B cell (primary cell): ENCODE measurements at regions not wholly inside any gene's neighbourhood (a gene's known extent, or its start where the extent isn't known, plus 50 kb on each side); places are given as distances from the start of the nearest gene placed in this dataset.

Experiments
- ATAC-seq: fragments of 200-7000 bp; cut with Tn5 transposase; one replicate; pipeline ENCODE4 v1.10.0; 2021; ENCODE audit warnings: low read depth, mild to moderate bottlenecking, moderate number of reproducible peaks, moderate library complexity
- CTCF ChIA-PET: fragments of 350-600 bp; sonication (Branson Sonifier 250); formaldehyde crosslinking; loops from one replicate; lab custom pipeline; 2021; ENCODE audit warnings: antibody characterized with exemption, inconsistent platforms; lab: Charles Lee
- POLR2A ChIA-PET: fragments of 350-600 bp; sonication (Branson Sonifier 250); formaldehyde crosslinking; loops from one replicate; lab custom pipeline; 2021; ENCODE audit warnings: antibody characterized with exemption; lab: Charles Lee
- DNase-seq: peaks from one replicate; pipeline ENCODE4 v3.0.0; 2013
- H2AFZ ChIP-seq: 2 replicates; pipeline ENCODE4 v1.6.1; 2012; ENCODE audit warnings: mild to moderate bottlenecking, low read depth, low read length; ENCODE audit not compliant: insufficient read depth, poor library complexity, severe bottlenecking
- H3K27ac ChIP-seq, 2 donors: 1 replicate in 1 of 2; 2 replicates in 1 of 2; pipeline ENCODE4 v1.5.1; 2012 to 2013; ENCODE audit warnings: low read length in 2 of 2, mild to moderate bottlenecking in 2 of 2, moderate library complexity in 1 of 2
- H3K27me3 ChIP-seq, 4 experiments: fragments of 200-600 bp in 1 of 4; sonication (generic) in 1 of 4; replicated peaks in 1 of 4; 1 replicate in 2 of 4; 2 replicates in 2 of 4; pipeline versions ENCODE4 v1.6.1 to v1.7.0; 2013 to 2016; ENCODE audit warnings: low read length in 3 of 4, mild to moderate bottlenecking in 2 of 4, mixed read lengths in 1 of 4, moderate library complexity in 1 of 4; ENCODE audit not compliant: insufficient read depth in 4 of 4, control insufficient read depth in 3 of 4; ENCODE audit errors: control extremely low read depth in 1 of 4
- H3K36me3 ChIP-seq, 2 experiments: replicated peaks in 1 of 2; 1 replicate in 1 of 2; 2 replicates in 1 of 2; pipeline versions ENCODE4 v1.6.1 to v1.7.1; 2013; ENCODE audit warnings: low read length in 1 of 2; ENCODE audit not compliant: insufficient read depth in 2 of 2, control insufficient read depth in 1 of 2; ENCODE audit errors: control extremely low read depth in 1 of 2, extremely low read depth in 1 of 2
- H3K4me1 ChIP-seq, 2 donors: fragments of 200-600 bp in 1 of 2; sonication (generic) in 1 of 2; 1 replicate in 1 of 2; 2 replicates in 1 of 2; pipeline versions ENCODE4 v1.5.1 to v1.6.1; 2013 to 2017; ENCODE audit warnings: low read length in 2 of 2; ENCODE audit not compliant: control insufficient read depth in 2 of 2, insufficient read depth in 2 of 2
- H3K4me2 ChIP-seq: replicated peaks from 2 replicates; pipeline ENCODE3; 2012; ENCODE audit warnings: mild to moderate bottlenecking, low read depth, low read length; ENCODE audit not compliant: poor library complexity, severe bottlenecking
- H3K4me3 ChIP-seq, 5 experiments: fragments of 200-600 bp in 1 of 5; sonication (generic) in 1 of 5; 1 replicate in 3 of 5; 2 replicates in 2 of 5; pipeline versions ENCODE4 v1.5.1 to v1.7.0; 2011 to 2016; ENCODE audit warnings: low read length in 4 of 5, mild to moderate bottlenecking in 4 of 5, low read depth in 2 of 5, control low read depth in 1 of 5, moderate library complexity in 1 of 5; ENCODE audit not compliant: insufficient read depth in 1 of 5; ENCODE audit errors: control extremely low read depth in 1 of 5, extremely low read depth in 1 of 5
- H3K79me2 ChIP-seq: fragments of 200-600 bp; sonication (generic); one replicate; pipeline ENCODE4 v1.6.0; 2016; ENCODE audit warnings: low read length; ENCODE audit not compliant: control insufficient read depth, insufficient read depth
- H3K9ac ChIP-seq: fragments of 200-600 bp; sonication (generic); 2 replicates; pipeline ENCODE4 v1.6.1; 2017; ENCODE audit warnings: mild to moderate bottlenecking, low read length, moderate library complexity
- H3K9me3 ChIP-seq, 3 donors: one replicate each; pipeline versions ENCODE4 v1.6.1 to v1.7.1; 2013; ENCODE audit warnings: low read length in 2 of 3; ENCODE audit not compliant: control insufficient read depth in 2 of 3, insufficient read depth in 1 of 3; ENCODE audit errors: control extremely low read depth in 1 of 3
- H4K20me1 ChIP-seq: 2 replicates; pipeline ENCODE4 v1.6.0; 2012; ENCODE audit warnings: mild to moderate bottlenecking, low read length; ENCODE audit not compliant: insufficient read depth, control insufficient read depth, poor library complexity, severe bottlenecking
- H3K27ac Mint-ChIP-seq: one replicate; pipeline ENCODE4 v1.8.0; 2021; ENCODE audit warnings: mixed read lengths
- H3K27me3 Mint-ChIP-seq: one replicate; pipeline ENCODE4 v1.8.0; 2021; ENCODE audit warnings: mixed read lengths
- H3K4me1 Mint-ChIP-seq: one replicate; pipeline ENCODE4 v1.8.0; 2021; ENCODE audit warnings: mixed read lengths
- H3K4me3 Mint-ChIP-seq: one replicate; pipeline ENCODE4 v1.8.0; 2021; ENCODE audit warnings: mixed read lengths
- H3K9me3 Mint-ChIP-seq: one replicate; pipeline ENCODE4 v1.8.0; 2022; ENCODE audit warnings: mixed read lengths; ENCODE audit not compliant: insufficient read depth
- EZH2 ChIP-seq: IDR thresholded peaks from 2 replicates; pipeline ENCODE4 v1.6.1; 2012; ENCODE audit warnings: borderline replicate concordance, low read depth, mild to moderate bottlenecking, moderate library complexity, low read length; ENCODE audit not compliant: insufficient read depth, poor library complexity, severe bottlenecking
- WGBS: methylation state at CpG from one replicate; pipeline ENCODE4 v1.1.5; 2013; ENCODE audit warnings: missing lambda C conversion rate; ENCODE audit not compliant: insufficient coverage; 5-methylcytosine and 5-hydroxymethylcytosine counted together
- intact Hi-C: fragments of 100-400 bp; cut with micrococcal nuclease; formaldehyde crosslinking; loops from one replicate; pipeline ENCODE4 v1.10.0; 2022
- TF ChIP-seq, protein P1 (sequence below): fragments of 200-600 bp; IDR thresholded peaks from one replicate; pipeline ENCODE4 v1.8.0; 2022; ENCODE audit warnings: antibody characterized with exemption, mild to moderate bottlenecking

DNA sequence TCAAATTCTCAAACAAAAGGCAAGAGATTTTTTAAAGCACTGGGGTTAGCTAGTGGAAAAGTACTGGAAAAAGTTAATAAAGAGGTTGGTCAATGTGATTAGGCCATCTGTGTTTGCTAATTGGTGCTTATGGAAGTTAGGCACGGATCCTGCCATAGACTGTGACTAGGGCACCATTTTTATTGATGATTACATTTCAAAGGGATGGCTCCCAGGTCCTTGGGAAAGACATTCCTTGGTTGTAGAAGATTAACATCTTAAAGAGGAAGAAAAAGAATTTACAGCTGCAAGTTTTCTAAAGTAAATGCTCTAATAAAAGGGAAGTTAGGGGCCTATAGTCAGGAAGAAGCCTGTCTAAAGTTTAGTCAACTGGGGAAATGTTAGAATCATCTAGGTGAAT lies 1183.3 kb downstream of the DTWD2 start:
- DNase-seq: no peak
- Mint-ChIP-seq H3K4me1 (no peaks in the 10 kb centered on the region), H3K9me3 (peaks cover 3% of the 10 kb centered on the region), H3K27ac (no peak overlapping the region), H3K27me3 (no peaks in the 10 kb centered on the region), H3K4me3 (no peak overlapping the region)
- H3K9ac ChIP-seq: no peak overlapping the region
- WGBS: 70% methylated on average over 1 of the region's 1 CpG
- no peaks in the 10 kb centered on the region for H3K36me3 ChIP-seq
- ATAC-seq: no peak
- H4K20me1 ChIP-seq: no peaks in the 10 kb centered on the region
- intact Hi-C loops: no loop called here
- H3K4me2 ChIP-seq: no peak overlapping the region
- H3K4me1 ChIP-seq: no peaks in the 10 kb centered on the region
- ChIA-PET CTCF (no interaction called here), POLR2A (no interaction called here)
- no peak overlapping the region for H2AFZ ChIP-seq
- H3K27me3 ChIP-seq: no peaks in the 10 kb centered on the region
- no peak overlapping the region for H3K27ac ChIP-seq
- H3K9me3 ChIP-seq: no peaks in the 10 kb centered on the region
- TF ChIP-seq, protein P1, sequence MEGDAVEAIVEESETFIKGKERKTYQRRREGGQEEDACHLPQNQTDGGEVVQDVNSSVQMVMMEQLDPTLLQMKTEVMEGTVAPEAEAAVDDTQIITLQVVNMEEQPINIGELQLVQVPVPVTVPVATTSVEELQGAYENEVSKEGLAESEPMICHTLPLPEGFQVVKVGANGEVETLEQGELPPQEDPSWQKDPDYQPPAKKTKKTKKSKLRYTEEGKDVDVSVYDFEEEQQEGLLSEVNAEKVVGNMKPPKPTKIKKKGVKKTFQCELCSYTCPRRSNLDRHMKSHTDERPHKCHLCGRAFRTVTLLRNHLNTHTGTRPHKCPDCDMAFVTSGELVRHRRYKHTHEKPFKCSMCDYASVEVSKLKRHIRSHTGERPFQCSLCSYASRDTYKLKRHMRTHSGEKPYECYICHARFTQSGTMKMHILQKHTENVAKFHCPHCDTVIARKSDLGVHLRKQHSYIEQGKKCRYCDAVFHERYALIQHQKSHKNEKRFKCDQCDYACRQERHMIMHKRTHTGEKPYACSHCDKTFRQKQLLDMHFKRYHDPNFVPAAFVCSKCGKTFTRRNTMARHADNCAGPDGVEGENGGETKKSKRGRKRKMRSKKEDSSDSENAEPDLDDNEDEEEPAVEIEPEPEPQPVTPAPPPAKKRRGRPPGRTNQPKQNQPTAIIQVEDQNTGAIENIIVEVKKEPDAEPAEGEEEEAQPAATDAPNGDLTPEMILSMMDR: no peak
- TF ChIP-seq EZH2: no peak
- no peaks in the 10 kb centered on the region for H3K79me2 ChIP-seq
- H3K4me3 ChIP-seq: no peak overlapping the region

DNA sequence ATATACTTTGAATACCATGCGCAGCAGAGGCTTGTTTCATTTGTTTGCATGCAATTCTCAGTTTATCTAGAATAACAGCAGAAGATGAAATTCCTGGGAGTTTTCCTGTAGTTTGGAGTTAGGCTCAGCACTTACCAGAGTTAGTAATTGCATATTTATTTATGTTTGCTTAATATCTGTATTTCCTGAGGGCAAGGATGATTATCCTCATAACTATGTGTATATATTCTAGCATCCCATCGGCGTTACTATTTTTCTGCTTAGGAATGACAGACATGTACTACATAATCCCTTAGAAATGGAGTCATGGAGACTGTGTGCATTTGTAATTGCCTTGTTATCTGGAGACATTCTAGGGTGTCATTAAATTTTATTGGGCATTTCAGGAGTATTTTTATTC lies 1184.8 kb downstream of the DTWD2 start:
- Histone ChIP-seq H3K4me2 (no peak overlapping the region), H3K4me3 (no peak overlapping the region), H3K27ac (no peak overlapping the region), H4K20me1 (no peaks in the 10 kb centered on the region), H3K79me2 (no peaks in the 10 kb centered on the region), H3K4me1 (no peaks in the 10 kb centered on the region), H2AFZ (no peak overlapping the region), H3K9me3 (no peaks in the 10 kb centered on the region), H3K27me3 (no peaks in the 10 kb centered on the region), H3K9ac (no peak overlapping the region), H3K36me3 (no peaks in the 10 kb centered on the region)
- Mint-ChIP-seq H3K9me3 (peaks cover 3% of the 10 kb centered on the region), H3K27me3 (no peaks in the 10 kb centered on the region), H3K27ac (no peak overlapping the region), H3K4me3 (no peak overlapping the region), H3K4me1 (no peaks in the 10 kb centered on the region)
- ATAC-seq: no peak
- POLR2A ChIA-PET: no interaction called here
- intact Hi-C loops: no loop called here
- no CpG with 5 or more reads among the region's 3 CpGs for WGBS
- TF ChIP-seq EZH2: no peak
- TF ChIP-seq, protein P1: no peak
- CTCF ChIA-PET: no interaction called here
- no peak for DNase-seq
